Progenitor cell of endocrine pancreas (in vitro differentiated cells): ENCODE measurements at regions not wholly inside any gene's neighbourhood (a gene's known extent, or its start where the extent isn't known, plus 50 kb on each side); places are given as distances from the start of the nearest gene placed in this dataset.

ENCODE experiments used
- DNase-seq: peaks from one replicate; pipeline ENCODE4 v3.0.0; 2021; ENCODE audit warnings: low spot score; ENCODE audit not compliant: unreplicated experiment
- H3K27ac Mint-ChIP-seq: 2 replicates; pipeline ENCODE4 v1.8.0; 2021; ENCODE audit warnings: mild to moderate bottlenecking, moderate library complexity, mixed read lengths
- H3K27me3 Mint-ChIP-seq: 2 replicates; pipeline ENCODE4 v1.8.0; 2021; ENCODE audit warnings: mixed read lengths
- H3K36me3 Mint-ChIP-seq: 2 replicates; pipeline ENCODE4 v1.8.0; 2022; ENCODE audit warnings: mixed read lengths; ENCODE audit not compliant: insufficient read depth
- H3K4me1 Mint-ChIP-seq: 2 replicates; pipeline ENCODE4 v1.8.0; 2021; ENCODE audit warnings: low read depth, mixed read lengths
- H3K4me3 Mint-ChIP-seq: 2 replicates; pipeline ENCODE4 v1.8.0; 2021; ENCODE audit warnings: low read depth, mild to moderate bottlenecking, moderate library complexity, mixed read lengths
- H3K9me3 Mint-ChIP-seq: 2 replicates; pipeline ENCODE4 v1.8.0; 2021; ENCODE audit warnings: low read depth, mixed read lengths
- CTCF ChIP-seq: fragments of 200-600 bp; sonication (generic); IDR thresholded peaks from one replicate; pipeline ENCODE4 v1.5.0; 2021; ENCODE audit warnings: antibody characterized with exemption, mild to moderate bottlenecking; ENCODE audit not compliant: unreplicated experiment

GRCh38 chr5:4395752-4396151 is 744.4 kb upstream of the ADAMTS16 start:
- Mint-ChIP-seq H3K9me3 (peaks cover 17% of the 10 kb centered on the region), H3K27ac (no peak overlapping the region), H3K4me3 (no peak overlapping the region), H3K27me3 (peaks cover 4% of the 10 kb centered on the region), H3K4me1 (no peaks in the 10 kb centered on the region), H3K36me3 (peaks cover 5% of the 10 kb centered on the region)
- TF ChIP-seq CTCF: no peak
- no peak for DNase-seq

GRCh38 chr5:4405614-4406219 is 734.4 kb upstream of the ADAMTS16 start:
- Mint-ChIP-seq H3K9me3 (no peaks in the 10 kb centered on the region), H3K27me3 (peaks cover 19% of the 10 kb centered on the region), H3K4me1 (peaks cover 1% of the 10 kb centered on the region), H3K36me3 (no peaks in the 10 kb centered on the region), H3K27ac (no peak overlapping the region), H3K4me3 (no peak overlapping the region)
- no peak for TF ChIP-seq CTCF
- DNase-seq: no peak

DNA sequence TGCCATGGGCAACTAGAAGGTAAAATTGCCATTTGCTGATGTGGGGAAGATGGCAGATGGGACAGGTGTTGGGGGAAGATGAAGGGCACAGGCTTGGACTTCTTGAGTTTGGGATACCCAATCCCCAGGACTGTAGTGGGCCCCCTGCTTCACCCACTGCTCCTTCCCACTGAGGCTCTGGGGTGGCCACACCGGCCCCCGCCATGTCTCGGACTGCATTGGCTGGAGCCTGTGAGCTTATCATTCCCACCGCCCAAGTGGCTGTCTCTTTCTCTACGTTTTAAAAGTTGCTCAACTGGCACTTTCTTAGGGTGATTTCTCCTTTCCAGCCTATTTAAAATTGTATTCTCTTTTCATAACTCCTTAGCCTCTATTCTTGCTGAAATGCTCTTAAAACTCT is 730.0 kb upstream of the ADAMTS16 start:
- Mint-ChIP-seq H3K4me1 (peaks cover 1% of the 10 kb centered on the region), H3K4me3 (no peak overlapping the region), H3K27ac (no peak overlapping the region), H3K36me3 (no peaks in the 10 kb centered on the region), H3K9me3 (no peaks in the 10 kb centered on the region), H3K27me3 (peaks cover 40% of the 10 kb centered on the region)
- TF ChIP-seq CTCF: no peak
- DNase-seq: no peak

- no peak overlapping the region for H3K27ac Mint-ChIP-seq
- H3K36me3 Mint-ChIP-seq: no peaks in the 10 kb centered on the region
- TF ChIP-seq CTCF: no peak
- H3K4me1 Mint-ChIP-seq: peaks cover 1% of the 10 kb centered on the region
- H3K9me3 Mint-ChIP-seq: no peaks in the 10 kb centered on the region
- no peak for DNase-seq
- H3K27me3 Mint-ChIP-seq: peaks cover 45% of the 10 kb centered on the region
- no peak overlapping the region for H3K4me3 Mint-ChIP-seq
Measured at GRCh38 chr5:4411664-4412063, 728.5 kb upstream of the ADAMTS16 start.

- Mint-ChIP-seq H3K9me3 (no peaks in the 10 kb centered on the region), H3K4me1 (no peaks in the 10 kb centered on the region), H3K4me3 (no peak overlapping the region), H3K27ac (no peak overlapping the region), H3K36me3 (no peaks in the 10 kb centered on the region), H3K27me3 (peaks cover 44% of the 10 kb centered on the region)
- DNase-seq: no peak
- TF ChIP-seq CTCF: no peak
Measured at GRCh38 chr5:4413996-4414395, 726.1 kb upstream of the ADAMTS16 start.
